ENCODE measurements at regions not wholly inside any gene's neighbourhood (a gene's known extent, or its start where the extent isn't known, plus 50 kb on each side); places are given as distances from the start of the nearest gene placed in this dataset.

DNA sequence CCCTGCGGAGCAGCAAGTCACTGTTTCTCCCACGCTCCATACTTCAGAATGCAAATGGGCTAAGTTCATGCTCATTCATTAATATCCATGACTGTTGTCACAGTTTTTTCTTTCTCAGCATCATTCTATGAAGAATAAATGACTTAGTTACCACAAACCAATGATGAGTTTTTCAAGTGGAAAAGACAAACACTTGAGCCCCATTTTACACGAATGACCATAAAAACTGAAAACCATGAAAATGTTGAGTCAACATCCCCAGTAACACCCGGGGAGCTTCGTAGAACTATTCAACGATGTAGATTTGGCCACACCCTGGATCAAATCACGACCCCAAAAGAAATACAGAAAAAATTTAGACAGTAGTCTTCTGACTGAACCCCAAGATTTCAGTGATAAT, 99.8 kb upstream of the GJB6 start:
- ChIA-PET CTCF (no interaction called here), POLR2A (no interaction called here)
- TF ChIP-seq, protein P1, sequence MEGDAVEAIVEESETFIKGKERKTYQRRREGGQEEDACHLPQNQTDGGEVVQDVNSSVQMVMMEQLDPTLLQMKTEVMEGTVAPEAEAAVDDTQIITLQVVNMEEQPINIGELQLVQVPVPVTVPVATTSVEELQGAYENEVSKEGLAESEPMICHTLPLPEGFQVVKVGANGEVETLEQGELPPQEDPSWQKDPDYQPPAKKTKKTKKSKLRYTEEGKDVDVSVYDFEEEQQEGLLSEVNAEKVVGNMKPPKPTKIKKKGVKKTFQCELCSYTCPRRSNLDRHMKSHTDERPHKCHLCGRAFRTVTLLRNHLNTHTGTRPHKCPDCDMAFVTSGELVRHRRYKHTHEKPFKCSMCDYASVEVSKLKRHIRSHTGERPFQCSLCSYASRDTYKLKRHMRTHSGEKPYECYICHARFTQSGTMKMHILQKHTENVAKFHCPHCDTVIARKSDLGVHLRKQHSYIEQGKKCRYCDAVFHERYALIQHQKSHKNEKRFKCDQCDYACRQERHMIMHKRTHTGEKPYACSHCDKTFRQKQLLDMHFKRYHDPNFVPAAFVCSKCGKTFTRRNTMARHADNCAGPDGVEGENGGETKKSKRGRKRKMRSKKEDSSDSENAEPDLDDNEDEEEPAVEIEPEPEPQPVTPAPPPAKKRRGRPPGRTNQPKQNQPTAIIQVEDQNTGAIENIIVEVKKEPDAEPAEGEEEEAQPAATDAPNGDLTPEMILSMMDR (IDR thresholded peaks at IDR 0.05; ENCODE audit: low read depth, low read length) = no peak
- no peak for DNase-seq (ENCODE audit: low read depth, low spot score)
- peaks cover 24% of the 10 kb centered on the region for H3K27me3 ChIP-seq (ENCODE audit: control insufficient read depth, insufficient read depth, low read length)
- no peak overlapping the region for H3K4me3 ChIP-seq (ENCODE audit: low read depth, low read length)
- H3K27ac ChIP-seq (ENCODE audit: low read depth, low read length) = no peak overlapping the region
- H3K9me3 ChIP-seq (ENCODE audit: control insufficient read depth, insufficient read depth, low read length) = no peaks in the 10 kb centered on the region

DNA sequence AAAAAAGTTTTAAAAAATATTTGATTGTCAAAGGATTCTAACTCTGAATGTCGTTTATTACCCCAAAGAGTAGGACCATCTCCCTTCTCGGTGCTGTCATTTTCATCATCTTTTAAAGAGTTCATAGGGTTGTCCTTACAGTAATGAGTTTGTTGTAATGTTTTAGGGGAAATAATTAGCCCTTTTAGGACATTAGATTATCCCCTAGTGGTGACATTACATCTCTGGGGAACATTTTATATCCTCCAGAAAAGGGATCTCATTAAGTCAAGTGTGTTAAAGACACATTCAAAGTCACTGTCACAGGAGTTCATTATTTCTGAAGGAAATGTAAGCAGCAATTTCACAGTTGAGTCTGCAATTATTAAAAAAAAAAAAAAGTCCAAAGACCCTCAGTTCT, 99.3 kb upstream of the GJB6 start:
- ChIA-PET POLR2A (no interaction called here), CTCF (no interaction called here)
- TF ChIP-seq, protein P1 (IDR thresholded peaks at IDR 0.05; ENCODE audit: low read depth, low read length) = no peak
- peaks cover 26% of the 10 kb centered on the region for H3K27me3 ChIP-seq (ENCODE audit: control insufficient read depth, insufficient read depth, low read length)
- no peak overlapping the region for H3K4me3 ChIP-seq (ENCODE audit: low read depth, low read length)
- no peak overlapping the region for H3K27ac ChIP-seq (ENCODE audit: low read depth, low read length)
- peaks cover 2% of the 10 kb centered on the region; the same call in 1 of the 2 replicates for H3K9me3 ChIP-seq (ENCODE audit: control insufficient read depth, insufficient read depth, low read length)
- no peak for DNase-seq (ENCODE audit: low read depth, low spot score)

DNA sequence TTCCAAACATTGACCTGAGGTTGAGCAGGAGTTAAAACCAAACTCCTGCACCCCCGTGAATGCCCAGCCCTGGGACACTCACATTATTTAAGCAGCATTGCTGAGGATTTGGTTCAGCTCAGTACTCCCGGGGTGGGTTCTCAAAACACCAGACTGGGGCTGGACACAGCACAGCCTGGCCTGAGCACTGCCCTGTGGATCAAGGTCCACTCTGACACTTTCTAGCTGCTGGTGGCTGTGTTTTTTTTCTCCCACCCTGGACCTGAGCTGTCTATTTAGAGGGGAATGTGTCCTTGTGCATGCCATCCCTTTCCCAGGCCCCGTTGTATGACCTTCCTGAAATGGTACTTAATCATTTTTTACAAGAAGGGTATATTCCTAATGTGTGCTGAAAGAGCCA, 94.7 kb upstream of the GJB6 start:
- POLR2A ChIA-PET = no interaction called here
- CTCF ChIA-PET = no interaction called here

DNA sequence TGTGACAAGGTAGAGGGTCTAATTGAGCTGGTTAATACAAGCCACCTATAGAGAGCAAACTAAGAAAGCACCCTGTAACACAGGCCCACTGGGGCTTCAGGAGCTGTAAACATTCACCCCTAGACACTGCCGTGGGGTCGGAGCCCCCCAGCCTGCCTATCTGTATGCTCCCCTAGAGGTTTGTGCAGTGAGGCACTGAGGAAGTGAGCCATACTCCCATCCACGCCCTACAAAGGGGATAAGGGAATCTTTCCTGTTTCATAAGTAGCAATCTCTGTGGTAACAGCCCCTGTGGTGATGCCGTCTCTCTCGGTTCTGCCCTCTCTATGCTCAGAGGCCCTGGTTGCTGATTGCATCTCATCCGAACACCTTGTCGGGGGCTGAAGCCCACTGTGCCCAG, 94.2 kb upstream of the GJB6 start:
- Histone ChIP-seq H3K27ac (ENCODE audit: low read depth, low read length) (no peak overlapping the region), H3K27me3 (ENCODE audit: control insufficient read depth, insufficient read depth, low read length) (peaks cover 21% of the 10 kb centered on the region), H3K4me3 (ENCODE audit: low read depth, low read length) (no peak overlapping the region), H3K9me3 (ENCODE audit: control insufficient read depth, insufficient read depth, low read length) (peaks cover 12% of the 10 kb centered on the region)
- ChIA-PET CTCF (no interaction called here), POLR2A (no interaction called here)
- TF ChIP-seq, protein P1 (IDR thresholded peaks at IDR 0.05; ENCODE audit: low read depth, low read length) = no peak
- DNase-seq (ENCODE audit: low read depth, low spot score) = no peak

More for the DNA sequence above, 94.7 kb upstream of the GJB6 start:
- H3K4me3 ChIP-seq (ENCODE audit: low read depth, low read length) = no peak overlapping the region
- no peak overlapping the region for H3K27ac ChIP-seq (ENCODE audit: low read depth, low read length)
- peaks cover 12% of the 10 kb centered on the region for H3K9me3 ChIP-seq (ENCODE audit: control insufficient read depth, insufficient read depth, low read length)
- peaks cover 21% of the 10 kb centered on the region for H3K27me3 ChIP-seq (ENCODE audit: control insufficient read depth, insufficient read depth, low read length)
- TF ChIP-seq, protein P1 (IDR thresholded peaks at IDR 0.05; ENCODE audit: low read depth, low read length) = no peak
- DNase-seq (ENCODE audit: low read depth, low spot score) = no peak

DNA sequence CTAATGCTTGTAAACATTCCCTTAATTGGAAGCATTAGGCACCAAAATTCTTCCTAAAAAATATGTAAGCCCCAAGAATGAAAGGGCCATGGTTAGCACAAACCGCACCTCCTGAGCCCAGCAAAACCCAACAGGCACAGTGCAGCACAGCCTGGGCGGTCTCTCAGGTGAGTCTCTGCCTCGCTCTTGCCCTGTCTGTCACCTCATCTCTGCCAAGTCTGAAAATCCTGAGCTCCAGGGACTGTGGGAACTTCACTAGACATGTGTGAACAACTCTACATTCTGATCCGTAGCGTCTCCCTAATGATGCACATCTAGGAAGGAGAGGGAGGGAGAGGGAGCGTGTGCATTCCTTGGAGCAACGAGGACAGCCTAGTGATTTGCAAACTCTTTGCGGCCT, 88.8 kb upstream of the GJB6 start:
- CTCF ChIA-PET = no interaction called here
- Histone ChIP-seq H3K4me3 (ENCODE audit: low read depth, low read length) (no peak overlapping the region), H3K9me3 (ENCODE audit: control insufficient read depth, insufficient read depth, low read length) (peaks cover 8% of the 10 kb centered on the region), H3K27ac (ENCODE audit: low read depth, low read length) (no peak overlapping the region), H3K27me3 (ENCODE audit: control insufficient read depth, insufficient read depth, low read length) (peaks cover 20% of the 10 kb centered on the region)
- TF ChIP-seq, protein P1 (IDR thresholded peaks at IDR 0.05; ENCODE audit: low read depth, low read length) = no peak
- POLR2A ChIA-PET = no interaction called here
- DNase-seq (ENCODE audit: low read depth, low spot score) = no peak

All from AG04450 (cell line).